ENCODE measurements at regions not wholly inside any gene's neighbourhood (a gene's known extent, or its start where the extent isn't known, plus 50 kb on each side); places are given as distances from the start of the nearest gene placed in this dataset.

GRCh38 chr12:114876968-114877680 is 193.1 kb upstream of the TBX3 start:
- H3K27ac Mint-ChIP-seq = no peak overlapping the region
- H3K36me3 Mint-ChIP-seq (ENCODE audit: low read depth) = no peaks in the 10 kb centered on the region
- DNase-seq (no peak), ATAC-seq (no peak)
- H3K9me3 Mint-ChIP-seq = no peaks in the 10 kb centered on the region
- H3K27me3 Mint-ChIP-seq = no peaks in the 10 kb centered on the region
- no peak overlapping the region for H3K4me3 Mint-ChIP-seq
- H3K4me1 Mint-ChIP-seq = no peaks in the 10 kb centered on the region

- ATAC-seq = no peak
- Mint-ChIP-seq H3K27ac (no peak overlapping the region), H3K4me1 (no peaks in the 10 kb centered on the region), H3K27me3 (no peaks in the 10 kb centered on the region), H3K36me3 (ENCODE audit: low read depth) (no peaks in the 10 kb centered on the region), H3K9me3 (no peaks in the 10 kb centered on the region), H3K4me3 (no peak overlapping the region)
- no peak for DNase-seq
Observed at GRCh38 chr12:114875313-114875712, 191.3 kb upstream of the TBX3 start.

- no peak overlapping the region for H3K27ac Mint-ChIP-seq
- no peak for ATAC-seq
- H3K36me3 Mint-ChIP-seq (ENCODE audit: low read depth) = no peaks in the 10 kb centered on the region
- H3K4me1 Mint-ChIP-seq = no peaks in the 10 kb centered on the region
- no peak overlapping the region for H3K4me3 Mint-ChIP-seq
- no peak for DNase-seq
- no peaks in the 10 kb centered on the region for H3K27me3 Mint-ChIP-seq
- H3K9me3 Mint-ChIP-seq = no peaks in the 10 kb centered on the region
Observed at GRCh38 chr12:114873656-114874055, 189.7 kb upstream of the TBX3 start.

- ATAC-seq (no peak), DNase-seq (no peak)
- Mint-ChIP-seq H3K36me3 (ENCODE audit: low read depth) (no peaks in the 10 kb centered on the region), H3K4me3 (no peak overlapping the region), H3K27me3 (peaks cover 3% of the 10 kb centered on the region), H3K27ac (no peak overlapping the region), H3K4me1 (no peaks in the 10 kb centered on the region), H3K9me3 (no peaks in the 10 kb centered on the region)
Observed at GRCh38 chr12:114868995-114869834, 185.2 kb upstream of the TBX3 start.

GRCh38 chr12:114866331-114866730 is 182.4 kb upstream of the TBX3 start:
- no peak overlapping the region for H3K27ac Mint-ChIP-seq
- ATAC-seq (no peak), DNase-seq (no peak)
- H3K4me1 Mint-ChIP-seq = no peaks in the 10 kb centered on the region
- H3K27me3 Mint-ChIP-seq = peaks cover 3% of the 10 kb centered on the region
- no peak overlapping the region for H3K4me3 Mint-ChIP-seq
- peaks cover 12% of the 10 kb centered on the region for H3K9me3 Mint-ChIP-seq
- H3K36me3 Mint-ChIP-seq (ENCODE audit: low read depth) = no peaks in the 10 kb centered on the region

GRCh38 chr12:114864837-114865551 is 181.0 kb upstream of the TBX3 start:
- no peaks in the 10 kb centered on the region for H3K36me3 Mint-ChIP-seq (ENCODE audit: low read depth)
- no peak overlapping the region for H3K4me3 Mint-ChIP-seq
- ATAC-seq (no peak), DNase-seq (no peak)
- H3K9me3 Mint-ChIP-seq = peaks cover 12% of the 10 kb centered on the region
- no peak overlapping the region for H3K27ac Mint-ChIP-seq
- peaks cover 3% of the 10 kb centered on the region for H3K27me3 Mint-ChIP-seq
- no peaks in the 10 kb centered on the region for H3K4me1 Mint-ChIP-seq

GRCh38 chr12:114863911-114864310 is 179.9 kb upstream of the TBX3 start:
- no peaks in the 10 kb centered on the region for H3K4me1 Mint-ChIP-seq

GRCh38 chr12:114860969-114861368 is 177.0 kb upstream of the TBX3 start:
- Mint-ChIP-seq H3K4me3 (no peak overlapping the region), H3K9me3 (peaks cover 16% of the 10 kb centered on the region), H3K4me1 (no peaks in the 10 kb centered on the region), H3K36me3 (ENCODE audit: low read depth) (no peaks in the 10 kb centered on the region), H3K27me3 (no peaks in the 10 kb centered on the region), H3K27ac (no peak overlapping the region)
- no peak for DNase-seq
- no peak for ATAC-seq

More at GRCh38 chr12:114863911-114864310, 179.9 kb upstream of the TBX3 start:
- ATAC-seq = no peak
- no peak overlapping the region for H3K4me3 Mint-ChIP-seq
- no peak for DNase-seq
- H3K27me3 Mint-ChIP-seq = peaks cover 3% of the 10 kb centered on the region
- H3K27ac Mint-ChIP-seq = no peak overlapping the region
- peaks cover 12% of the 10 kb centered on the region for H3K9me3 Mint-ChIP-seq
- H3K36me3 Mint-ChIP-seq (ENCODE audit: low read depth) = no peaks in the 10 kb centered on the region

GRCh38 chr12:114858388-114859146 is 174.6 kb upstream of the TBX3 start:
- DNase-seq = no peak
- Mint-ChIP-seq H3K4me1 (no peaks in the 10 kb centered on the region), H3K36me3 (ENCODE audit: low read depth) (no peaks in the 10 kb centered on the region), H3K27ac (no peak overlapping the region), H3K9me3 (peaks cover 31% of the 10 kb centered on the region), H3K4me3 (no peak overlapping the region), H3K27me3 (no peaks in the 10 kb centered on the region)
- ATAC-seq = no peak

- Mint-ChIP-seq H3K27me3 (no peaks in the 10 kb centered on the region), H3K36me3 (ENCODE audit: low read depth) (no peaks in the 10 kb centered on the region), H3K27ac (no peak overlapping the region), H3K9me3 (peaks cover 33% of the 10 kb centered on the region), H3K4me3 (no peak overlapping the region), H3K4me1 (no peaks in the 10 kb centered on the region)
- ATAC-seq (no peak), DNase-seq (no peak)
Observed at GRCh38 chr12:114855678-114856077, 171.7 kb upstream of the TBX3 start.

- Mint-ChIP-seq H3K27ac (no peak overlapping the region), H3K36me3 (ENCODE audit: low read depth) (no peaks in the 10 kb centered on the region), H3K27me3 (no peaks in the 10 kb centered on the region), H3K9me3 (peaks cover 33% of the 10 kb centered on the region), H3K4me1 (no peaks in the 10 kb centered on the region), H3K4me3 (no peak overlapping the region)
- no peak for DNase-seq
- no peak for ATAC-seq
Observed at GRCh38 chr12:114852976-114853529, 169.1 kb upstream of the TBX3 start.

GRCh38 chr12:114851981-114852380 is 168.0 kb upstream of the TBX3 start:
- DNase-seq (no peak), ATAC-seq (no peak)
- H3K27me3 Mint-ChIP-seq = no peaks in the 10 kb centered on the region
- H3K27ac Mint-ChIP-seq = no peak overlapping the region
- H3K9me3 Mint-ChIP-seq = peaks cover 33% of the 10 kb centered on the region
- no peak overlapping the region for H3K4me3 Mint-ChIP-seq
- no peaks in the 10 kb centered on the region for H3K4me1 Mint-ChIP-seq
- no peaks in the 10 kb centered on the region for H3K36me3 Mint-ChIP-seq (ENCODE audit: low read depth)

- DNase-seq = no peak
- Mint-ChIP-seq H3K27ac (no peak overlapping the region), H3K27me3 (no peaks in the 10 kb centered on the region), H3K4me3 (no peak overlapping the region), H3K36me3 (ENCODE audit: low read depth) (no peaks in the 10 kb centered on the region), H3K9me3 (peaks cover 28% of the 10 kb centered on the region), H3K4me1 (no peaks in the 10 kb centered on the region)
- ATAC-seq = no peak
Observed at GRCh38 chr12:114850661-114851275, 166.8 kb upstream of the TBX3 start.

- DNase-seq = no peak
- no peak overlapping the region for H3K27ac Mint-ChIP-seq
- H3K27me3 Mint-ChIP-seq = no peaks in the 10 kb centered on the region
- H3K4me1 Mint-ChIP-seq = no peaks in the 10 kb centered on the region
- H3K36me3 Mint-ChIP-seq (ENCODE audit: low read depth) = no peaks in the 10 kb centered on the region
- no peak for ATAC-seq
- no peak overlapping the region for H3K4me3 Mint-ChIP-seq
- peaks cover 18% of the 10 kb centered on the region for H3K9me3 Mint-ChIP-seq
Observed at GRCh38 chr12:114848666-114849065, 164.7 kb upstream of the TBX3 start.

Measured in activated naive CD8-positive, alpha-beta T cell treated with anti-CD3 and anti-CD28 coated beads, Interleukin-2, amount 50 U/mL, for 24 hours (primary cell).